Breast epithelium (tissue), 4 donors: ENCODE measurements at regions not wholly inside any gene's neighbourhood (a gene's known extent, or its start where the extent isn't known, plus 50 kb on each side); places are given as distances from the start of the nearest gene placed in this dataset.

Experiments
- DNase-seq, 2 donors: peaks; one replicate each; pipeline ENCODE4 v3.0.0-alpha.2; 2019; ENCODE audit warnings: low spot score in 2 of 2
- H3K27ac ChIP-seq, 2 donors: fragments of 200-600 bp; sonication (generic) in 1 of 2; one replicate each; pipeline ENCODE4 v1.5.1; 2016 to 2019; ENCODE audit warnings: mild to moderate bottlenecking in 1 of 2
- H3K27me3 ChIP-seq, 2 donors: fragments of 200-600 bp; sonication (generic) in 1 of 2; one replicate each; pipeline versions ENCODE4 v1.5.1 to v1.6.0; 2017 to 2019; ENCODE audit warnings: control low read depth in 1 of 2, mild to moderate bottlenecking in 1 of 2
- H3K36me3 ChIP-seq: fragments of 200-600 bp; one replicate; pipeline ENCODE4 v1.5.1; 2019
- H3K4me1 ChIP-seq, 2 donors: fragments of 200-600 bp; sonication (generic); one replicate each; pipeline ENCODE4 v1.5.1; 2016 to 2019; ENCODE audit warnings: control low read depth in 1 of 2
- H3K4me3 ChIP-seq, 3 donors: fragments of 200-600 bp; sonication (generic); 1 replicate in 2 of 3; 2 replicates in 1 of 3; pipeline ENCODE4 v1.5.1; 2016 to 2019; ENCODE audit warnings: mild to moderate bottlenecking in 3 of 3, moderate library complexity in 2 of 3
- H3K9me3 ChIP-seq, 2 donors: fragments of 200-600 bp; sonication (generic) in 1 of 2; one replicate each; pipeline ENCODE4 v1.5.1; 2016 to 2019; ENCODE audit warnings: control low read depth in 1 of 2
- CTCF ChIP-seq, 3 donors: fragments of 450-650 bp; IDR thresholded peaks; one replicate each; pipeline ENCODE4 v1.5.1; 2016 to 2017; ENCODE audit warnings: antibody characterized with exemption in 3 of 3, mild to moderate bottlenecking in 3 of 3, moderate library complexity in 3 of 3
- POLR2A ChIP-seq: fragments of 450-650 bp; IDR thresholded peaks from one replicate; pipeline ENCODE4 v1.6.1; 2016; ENCODE audit warnings: antibody characterized with exemption, mild to moderate bottlenecking, moderate library complexity
- POLR2AphosphoS5 ChIP-seq, 3 donors: sonication (generic); formaldehyde crosslinking; IDR thresholded peaks; one replicate each; pipeline ENCODE4 v1.6.1; 2017; ENCODE audit warnings: antibody characterized with exemption in 3 of 3
- intact Hi-C: fragments of 100-400 bp; cut with DNase I; formaldehyde crosslinking; loops from one replicate; pipeline ENCODE4 v1.15.1; 2023; ENCODE audit warnings: low total_unique reads

GRCh38 chr10:29102233-29102632, 186.6 kb upstream of the LYZL1 start:
- no peak for DNase-seq
- no peak overlapping the region for H3K27ac ChIP-seq
- H3K9me3 ChIP-seq, result no peaks in the 10 kb centered on the region
- no peak overlapping the region for H3K4me3 ChIP-seq
- intact Hi-C loops, result no loop called here
- no peaks in the 10 kb centered on the region for H3K27me3 ChIP-seq
- no peaks in the 10 kb centered on the region for H3K36me3 ChIP-seq
- no peak for TF ChIP-seq CTCF (IDR thresholded peaks at IDR 0.05)
- no peak for TF ChIP-seq POLR2A
- no peak for TF ChIP-seq POLR2AphosphoS5 (IDR thresholded peaks at IDR 0.05)
- no peaks in the 10 kb centered on the region for H3K4me1 ChIP-seq

- no peak for DNase-seq
- intact Hi-C loops, result no loop called here
- Histone ChIP-seq H3K4me3 (no peak overlapping the region), H3K4me1 (no peaks in the 10 kb centered on the region), H3K9me3 (no peaks in the 10 kb centered on the region), H3K27me3 (no peaks in the 10 kb centered on the region), H3K36me3 (no peaks in the 10 kb centered on the region), H3K27ac (no peak overlapping the region)
- no peak for TF ChIP-seq POLR2A
- no peak for TF ChIP-seq CTCF (IDR thresholded peaks at IDR 0.05)
- no peak for TF ChIP-seq POLR2AphosphoS5 (IDR thresholded peaks at IDR 0.05)
These were observed 186.2 kb upstream of the LYZL1 start for GRCh38 chr10:29102636-29103035.

GRCh38 chr10:29104661-29105399, 184.0 kb upstream of the LYZL1 start:
- no peaks in the 10 kb centered on the region for H3K36me3 ChIP-seq
- H3K27me3 ChIP-seq, result no peaks in the 10 kb centered on the region
- no peak for TF ChIP-seq POLR2A
- TF ChIP-seq CTCF (IDR thresholded peaks at IDR 0.05), result no peak
- no peak for TF ChIP-seq POLR2AphosphoS5 (IDR thresholded peaks at IDR 0.05)
- DNase-seq, result no peak
- H3K27ac ChIP-seq, result no peak overlapping the region
- no peak overlapping the region for H3K4me3 ChIP-seq
- H3K9me3 ChIP-seq, result no peaks in the 10 kb centered on the region
- H3K4me1 ChIP-seq, result no peaks in the 10 kb centered on the region
- intact Hi-C loops, result no loop called here

- Histone ChIP-seq H3K9me3 (no peaks in the 10 kb centered on the region), H3K36me3 (no peaks in the 10 kb centered on the region), H3K4me3 (no peak overlapping the region), H3K27me3 (no peaks in the 10 kb centered on the region), H3K4me1 (no peaks in the 10 kb centered on the region), H3K27ac (peak overlapping the region in 1 of 2 donors; percentile 1)
- intact Hi-C loops, result no loop called here
- no peak for DNase-seq
- TF ChIP-seq POLR2A (no peak), POLR2AphosphoS5 (IDR thresholded peaks at IDR 0.05) (no peak), CTCF (IDR thresholded peaks at IDR 0.05) (no peak)
These were observed 183.2 kb upstream of the LYZL1 start for GRCh38 chr10:29105516-29106215.

- DNase-seq, result no peak
- intact Hi-C loops, result no loop called here
- no peaks in the 10 kb centered on the region for H3K9me3 ChIP-seq
- H3K4me1 ChIP-seq, result no peaks in the 10 kb centered on the region
- no peaks in the 10 kb centered on the region for H3K36me3 ChIP-seq
- no peak for TF ChIP-seq POLR2A
- no peak for TF ChIP-seq POLR2AphosphoS5 (IDR thresholded peaks at IDR 0.05)
- TF ChIP-seq CTCF (IDR thresholded peaks at IDR 0.05), result no peak
- H3K27ac ChIP-seq, result peak overlapping the region in 1 of 2 donors; percentile 1
- no peak overlapping the region for H3K4me3 ChIP-seq
- H3K27me3 ChIP-seq, result no peaks in the 10 kb centered on the region
These were observed 182.6 kb upstream of the LYZL1 start for GRCh38 chr10:29106287-29106686.
